PC-3 (cell line): ENCODE measurements at regions not wholly inside any gene's neighbourhood (a gene's known extent, or its start where the extent isn't known, plus 50 kb on each side); places are given as distances from the start of the nearest gene placed in this dataset.

Source experiments
- CTCF ChIP-seq: fragments of 300-600 bp; sonication (generic); conservative IDR thresholded peaks from 2 replicates; pipeline ENCODE4 v1.5.1; 2017; ENCODE audit warnings: antibody characterized with exemption, low read depth, mild to moderate bottlenecking, low read length
- EZH2 ChIP-seq: fragments of 300-600 bp; sonication (generic); IDR thresholded peaks from one replicate; pipeline ENCODE4 v1.6.1; 2017; ENCODE audit warnings: antibody characterized with exemption, mild to moderate bottlenecking, low read length; ENCODE audit not compliant: unreplicated experiment
- EZH2phosphoT487 ChIP-seq: fragments of 300-600 bp; sonication (generic); IDR thresholded peaks from 2 replicates; pipeline ENCODE4 v1.6.1; 2018; ENCODE audit warnings: mild to moderate bottlenecking, antibody characterized with exemption, low read length, borderline replicate concordance

GRCh38 chr2:122697415-122697814 is 942.0 kb downstream of the TSN start:
- TF ChIP-seq CTCF, result no peak
- no peak for TF ChIP-seq EZH2
- no peak for TF ChIP-seq EZH2phosphoT487
